ENCODE measurements at regions not wholly inside any gene's neighbourhood (a gene's known extent, or its start where the extent isn't known, plus 50 kb on each side); places are given as distances from the start of the nearest gene placed in this dataset.
"Not testable (repeated sequence)": the region's sequence is repeated elsewhere in the genome, so short reads cannot be mapped to it uniquely, and the experiment has no call there.

GRCh38 chr5:38135486-38136039 is 122.8 kb upstream of the EGFLAM start:
- no peak overlapping the region for H3K27ac Mint-ChIP-seq (ENCODE audit: unreplicated experiment)
- H3K4me2 ChIP-seq (ENCODE audit: low read length): no peak overlapping the region
- no peak overlapping the region for H2AFZ ChIP-seq (ENCODE audit: low read depth, low read length)
- H4K20me1 ChIP-seq (ENCODE audit: insufficient read depth, low read length): no peaks in the 10 kb centered on the region
- H3K4me3 ChIP-seq (ENCODE audit: insufficient read depth, low read depth, low read length): no peak overlapping the region
- no peak overlapping the region for H3K9ac ChIP-seq (ENCODE audit: low read length)
- no peaks in the 10 kb centered on the region for H3K9me3 ChIP-seq (ENCODE audit: insufficient read depth, low read depth, low read length)
- no peaks in the 10 kb centered on the region for H3K4me1 Mint-ChIP-seq (ENCODE audit: low read depth, unreplicated experiment)
- H3K36me3 ChIP-seq (ENCODE audit: insufficient read depth, low read length): no peaks in the 10 kb centered on the region
- FAIRE-seq (no peak), DNase-seq (ENCODE audit: low read depth) (no peak)
- H3K4me3 Mint-ChIP-seq (ENCODE audit: unreplicated experiment): no peak overlapping the region
- H3K79me2 ChIP-seq (ENCODE audit: insufficient read depth, low read length): no peaks in the 10 kb centered on the region
- peaks cover 3% of the 10 kb centered on the region for H3K27me3 ChIP-seq (ENCODE audit: insufficient read depth, low read length)
- H3K4me1 ChIP-seq (ENCODE audit: insufficient read depth, low read length): no peaks in the 10 kb centered on the region
- H3K36me3 Mint-ChIP-seq (ENCODE audit: low read depth, unreplicated experiment): no peaks in the 10 kb centered on the region
- peaks cover 4% of the 10 kb centered on the region for H3K9me3 Mint-ChIP-seq (ENCODE audit: unreplicated experiment)
- TF ChIP-seq CTCF (IDR thresholded peaks at IDR 0.05; ENCODE audit: insufficient read depth, low read depth, low read length): no peak
- no peak for TF ChIP-seq EZH2 (IDR thresholded peaks at IDR 0.05; ENCODE audit: insufficient read depth, low read length)
- H3K27me3 Mint-ChIP-seq (ENCODE audit: low read depth, unreplicated experiment): no peaks in the 10 kb centered on the region
- H3K27ac ChIP-seq (ENCODE audit: low read depth, low read length): no peak overlapping the region

GRCh38 chr5:38134810-38135209 is 123.5 kb upstream of the EGFLAM start:
- no peaks in the 10 kb centered on the region for H3K36me3 Mint-ChIP-seq (ENCODE audit: low read depth, unreplicated experiment)
- DNase-seq (ENCODE audit: low read depth): no peak
- no peaks in the 10 kb centered on the region for H3K27me3 Mint-ChIP-seq (ENCODE audit: low read depth, unreplicated experiment)
- Histone ChIP-seq H3K4me1 (ENCODE audit: insufficient read depth, low read length) (no peaks in the 10 kb centered on the region), H3K4me2 (ENCODE audit: low read length) (no peak overlapping the region), H3K4me3 (ENCODE audit: insufficient read depth, low read depth, low read length) (no peak overlapping the region), H3K79me2 (ENCODE audit: insufficient read depth, low read length) (no peaks in the 10 kb centered on the region), H3K9ac (ENCODE audit: low read length) (no peak overlapping the region), H3K27me3 (ENCODE audit: insufficient read depth, low read length) (peaks cover 3% of the 10 kb centered on the region), H2AFZ (ENCODE audit: low read depth, low read length) (no peak overlapping the region), H3K9me3 (ENCODE audit: insufficient read depth, low read depth, low read length) (no peaks in the 10 kb centered on the region), H3K27ac (ENCODE audit: low read depth, low read length) (no peak overlapping the region), H3K36me3 (ENCODE audit: insufficient read depth, low read length) (no peaks in the 10 kb centered on the region), H4K20me1 (ENCODE audit: insufficient read depth, low read length) (no peaks in the 10 kb centered on the region)
- no peak for TF ChIP-seq EZH2 (IDR thresholded peaks at IDR 0.05; ENCODE audit: insufficient read depth, low read length)
- no peak overlapping the region for H3K4me3 Mint-ChIP-seq (ENCODE audit: unreplicated experiment)
- peaks cover 4% of the 10 kb centered on the region for H3K9me3 Mint-ChIP-seq (ENCODE audit: unreplicated experiment)
- no peaks in the 10 kb centered on the region for H3K4me1 Mint-ChIP-seq (ENCODE audit: low read depth, unreplicated experiment)
- FAIRE-seq: no peak
- no peak overlapping the region for H3K27ac Mint-ChIP-seq (ENCODE audit: unreplicated experiment)

GRCh38 chr5:38134294-38134693 is 124.1 kb upstream of the EGFLAM start:
- H3K36me3 ChIP-seq (ENCODE audit: insufficient read depth, low read length); H3K36me3 Mint-ChIP-seq (ENCODE audit: low read depth, unreplicated experiment); DNase-seq (ENCODE audit: low read depth); H3K27ac Mint-ChIP-seq (ENCODE audit: unreplicated experiment); H2AFZ ChIP-seq (ENCODE audit: low read depth, low read length); H3K9me3 Mint-ChIP-seq (ENCODE audit: unreplicated experiment); H3K4me2 ChIP-seq (ENCODE audit: low read length); H3K4me3 ChIP-seq (ENCODE audit: insufficient read depth, low read depth, low read length); H3K27me3 Mint-ChIP-seq (ENCODE audit: low read depth, unreplicated experiment); H3K4me3 Mint-ChIP-seq (ENCODE audit: unreplicated experiment); H3K4me1 ChIP-seq (ENCODE audit: insufficient read depth, low read length); FAIRE-seq; H3K27me3 ChIP-seq (ENCODE audit: insufficient read depth, low read length); H4K20me1 ChIP-seq (ENCODE audit: insufficient read depth, low read length); H3K4me1 Mint-ChIP-seq (ENCODE audit: low read depth, unreplicated experiment); H3K27ac ChIP-seq (ENCODE audit: low read depth, low read length); H3K9ac ChIP-seq (ENCODE audit: low read length); H3K9me3 ChIP-seq (ENCODE audit: insufficient read depth, low read depth, low read length); H3K79me2 ChIP-seq (ENCODE audit: insufficient read depth, low read length): not testable (repeated sequence)
